A549 (cell line): ENCODE measurements at regions not wholly inside any gene's neighbourhood (a gene's known extent, or its start where the extent isn't known, plus 50 kb on each side); places are given as distances from the start of the nearest gene placed in this dataset.

Experiments
- CTCF ChIP-seq: fragments of >200 bp; sonication (Bioruptor Twin); formaldehyde crosslinking; IDR thresholded peaks from 3 replicates; pipeline ENCODE4 v1.5.1; 2016
- NFE2L2 ChIP-seq: fragments of 150-350 bp; conservative IDR thresholded peaks from 2 replicates; pipeline ENCODE4 v1.6.1; 2014; ENCODE audit warnings: low read length
- RFX5 ChIP-seq: fragments of 450-650 bp; IDR thresholded peaks from 2 replicates; pipeline ENCODE4 v1.7.1; 2014; ENCODE audit warnings: antibody characterized with exemption, mild to moderate bottlenecking, moderate library complexity
- USF2 ChIP-seq: fragments of 450-650 bp; IDR thresholded peaks from 2 replicates; pipeline ENCODE4 v1.6.1; 2014; ENCODE audit warnings: antibody characterized with exemption

DNA sequence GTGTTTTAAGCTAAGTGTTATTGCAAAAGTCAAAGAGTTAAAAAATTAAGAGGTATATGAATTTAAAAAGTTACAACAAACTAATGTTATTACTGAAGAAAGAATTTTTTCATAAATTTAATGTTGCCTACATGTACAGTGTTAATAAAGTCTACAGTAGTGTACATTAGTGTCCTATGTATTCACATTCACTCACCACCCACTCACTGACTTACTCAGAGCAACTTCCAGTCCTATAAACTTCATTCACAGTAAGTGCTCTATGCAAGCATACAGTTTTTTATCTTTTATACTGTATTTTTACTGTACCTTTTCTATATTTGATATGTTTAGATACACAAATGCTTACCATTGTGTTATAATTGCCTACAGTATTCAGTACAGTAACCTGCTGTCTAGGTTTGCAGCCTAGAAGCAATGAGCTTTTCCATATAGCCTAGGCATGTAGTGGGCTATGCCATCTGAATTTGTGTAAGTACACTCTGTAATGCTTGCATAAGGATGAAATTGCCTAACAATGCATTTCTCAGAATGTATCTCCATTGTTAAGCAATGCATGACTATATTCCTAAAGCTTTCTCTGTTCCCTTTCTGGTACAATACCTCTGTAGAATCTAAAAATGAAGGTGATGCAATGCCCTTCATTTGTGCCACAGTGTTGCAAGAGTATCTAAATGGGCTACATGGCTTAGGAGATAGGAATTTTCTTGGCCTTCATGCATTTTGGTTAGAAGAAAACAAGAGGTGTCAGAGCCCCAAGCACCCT lies 370.8 kb upstream of the NT5C1B start:
- TF ChIP-seq NFE2L2: no peak
- TF ChIP-seq USF2: no peak
- TF ChIP-seq RFX5: no peak
- TF ChIP-seq CTCF: no peak
